ENCODE measurements at regions not wholly inside any gene's neighbourhood (a gene's known extent, or its start where the extent isn't known, plus 50 kb on each side); places are given as distances from the start of the nearest gene placed in this dataset.

- TF ChIP-seq CTCF (conservative IDR thresholded peaks at IDR 0.05) (no peak), ZFX (IDR thresholded peaks at IDR 0.05) (no peak)
Measured at GRCh38 chr3:26536955-26537354, 85.6 kb upstream of the LRRC3B start.
